Activated gamma-delta T cell (primary cell): ENCODE measurements at regions not wholly inside any gene's neighbourhood (a gene's known extent, or its start where the extent isn't known, plus 50 kb on each side); places are given as distances from the start of the nearest gene placed in this dataset.
"Not testable (repeated sequence)": the region's sequence is repeated elsewhere in the genome, so short reads cannot be mapped to it uniquely, and the experiment has no call there.

Source experiments
- DNase-seq: peaks from one replicate; lab custom pipeline; 2025; lab: John Stamatoyannopoulos, UW

GRCh38 chr5:39696672-39697398, 272.1 kb upstream of the DAB2 start:
- DNase-seq: no peak

GRCh38 chr5:39691993-39692392, 267.2 kb upstream of the DAB2 start:
- DNase-seq: no peak

DNA sequence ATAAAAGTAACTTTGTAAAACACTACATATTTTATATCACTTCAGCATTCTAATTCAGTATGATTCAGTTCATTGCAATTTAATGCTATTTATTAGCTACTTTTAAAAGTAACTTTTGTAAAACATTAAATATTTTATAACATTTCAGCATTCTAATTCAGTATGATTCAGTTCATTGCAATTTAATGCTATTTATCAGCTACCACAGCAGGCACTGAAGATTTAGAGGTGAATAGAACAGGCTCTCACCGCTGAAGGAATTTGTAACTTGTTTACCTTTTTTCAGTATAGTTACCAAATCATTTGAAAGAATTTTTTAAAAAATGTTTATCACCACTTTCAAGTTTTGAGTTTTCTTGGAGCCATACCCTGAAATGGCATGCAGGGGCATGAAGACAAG, 266.4 kb upstream of the DAB2 start:
- no peak for DNase-seq

DNA sequence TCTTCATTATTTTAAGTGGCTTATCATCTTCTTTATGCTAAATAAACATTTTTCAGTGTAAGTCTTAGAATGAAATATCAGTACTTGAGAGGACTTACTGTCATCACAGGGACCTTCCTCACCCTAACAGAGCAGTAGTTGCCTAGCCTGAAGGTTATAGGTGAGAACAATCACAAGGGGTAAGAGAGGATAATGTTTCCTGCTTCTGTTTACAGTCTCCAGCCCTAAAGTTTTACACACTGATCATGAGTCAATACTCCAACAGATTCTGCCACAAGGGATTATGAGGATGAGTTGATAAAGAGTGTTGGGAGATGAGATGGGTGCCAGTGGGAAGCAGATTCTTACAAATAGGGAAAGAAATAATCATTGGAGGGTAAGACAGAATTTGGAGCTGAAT, 265.1 kb upstream of the DAB2 start:
- no peak for DNase-seq

GRCh38 chr5:39687924-39688323, 263.1 kb upstream of the DAB2 start:
- not testable (repeated sequence) for DNase-seq

DNA sequence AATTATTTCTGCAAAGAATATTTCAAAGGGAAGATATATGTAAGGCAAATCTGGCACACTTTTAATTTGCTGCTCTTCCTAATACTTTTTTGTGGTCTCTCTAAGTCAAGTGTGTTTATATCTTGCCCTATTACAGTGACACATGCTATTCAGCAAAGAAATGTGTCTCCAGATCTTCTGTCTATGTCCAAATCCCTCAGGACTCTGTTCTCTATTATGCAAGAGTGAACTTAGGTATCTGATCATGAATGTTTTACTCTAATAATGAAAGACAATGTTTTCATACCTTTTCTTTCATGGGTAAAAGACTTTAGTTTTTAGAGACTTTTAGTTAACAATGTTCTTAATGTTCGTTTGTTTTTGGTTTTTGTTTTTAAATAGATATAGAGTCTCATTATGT, 255.4 kb upstream of the DAB2 start:
- DNase-seq: no peak

DNA sequence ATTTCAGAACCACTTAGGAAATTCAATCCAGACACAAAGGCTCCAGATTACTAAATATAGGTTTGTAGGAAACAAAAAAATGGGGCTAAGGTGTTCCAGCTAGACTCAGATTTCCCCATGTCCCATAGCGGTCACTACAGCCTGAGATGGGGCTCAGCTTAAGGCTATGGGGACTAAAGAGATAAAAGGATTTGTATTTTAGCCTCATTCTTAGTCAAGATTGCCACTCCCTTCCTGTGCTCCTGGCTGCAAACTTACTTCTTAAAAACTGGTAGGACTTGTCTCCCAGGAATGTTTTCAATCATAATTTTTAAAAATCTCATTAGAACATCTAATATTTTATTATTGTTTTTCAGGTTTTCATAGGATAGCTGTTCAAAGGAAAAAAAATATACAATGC, 253.8 kb upstream of the DAB2 start:
- no peak for DNase-seq

GRCh38 chr5:39675676-39676075, 250.9 kb upstream of the DAB2 start:
- no peak for DNase-seq

- no peak for DNase-seq
Measured at GRCh38 chr5:39674209-39675082, 249.7 kb upstream of the DAB2 start.

DNA sequence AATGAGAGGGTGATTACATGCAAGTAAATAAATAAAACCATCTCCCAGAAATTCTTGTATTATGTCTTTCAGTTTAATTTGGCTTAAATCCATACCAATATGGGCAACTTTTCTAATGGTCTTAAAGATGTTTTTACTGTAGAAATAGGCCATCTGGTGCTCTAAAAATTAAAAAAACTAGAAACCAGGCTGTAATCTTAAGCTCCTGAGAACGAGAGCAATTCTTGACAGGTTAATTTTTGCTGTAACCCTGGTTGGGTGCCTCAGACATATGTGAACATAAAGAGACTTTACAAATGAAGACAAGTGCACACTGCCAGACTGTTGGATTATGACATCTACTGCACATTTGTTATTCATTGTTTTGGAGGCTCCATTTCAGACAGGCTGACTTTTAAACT, 246.8 kb upstream of the DAB2 start:
- no peak for DNase-seq

- DNase-seq: no peak
Measured at GRCh38 chr5:39670955-39671354, 246.2 kb upstream of the DAB2 start.

DNA sequence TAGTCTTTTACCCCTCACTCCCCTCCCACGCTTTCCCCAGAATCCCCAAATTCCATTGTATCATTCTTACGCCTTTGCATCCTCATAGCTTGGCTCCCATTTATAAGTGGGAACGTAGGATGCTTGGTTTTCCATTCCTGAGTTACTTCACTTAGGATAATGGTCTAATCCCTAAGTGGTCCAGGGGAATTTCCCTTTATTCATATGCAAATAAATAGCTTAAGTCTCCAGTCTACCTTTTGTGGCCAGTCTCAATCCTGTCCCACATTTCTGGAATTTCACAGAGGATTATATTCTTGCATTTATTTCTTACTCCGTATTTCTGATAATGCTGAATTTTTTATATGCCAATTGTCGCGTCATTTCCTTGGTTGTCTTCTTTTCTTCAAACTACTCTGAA, 245.6 kb upstream of the DAB2 start:
- no peak for DNase-seq

DNA sequence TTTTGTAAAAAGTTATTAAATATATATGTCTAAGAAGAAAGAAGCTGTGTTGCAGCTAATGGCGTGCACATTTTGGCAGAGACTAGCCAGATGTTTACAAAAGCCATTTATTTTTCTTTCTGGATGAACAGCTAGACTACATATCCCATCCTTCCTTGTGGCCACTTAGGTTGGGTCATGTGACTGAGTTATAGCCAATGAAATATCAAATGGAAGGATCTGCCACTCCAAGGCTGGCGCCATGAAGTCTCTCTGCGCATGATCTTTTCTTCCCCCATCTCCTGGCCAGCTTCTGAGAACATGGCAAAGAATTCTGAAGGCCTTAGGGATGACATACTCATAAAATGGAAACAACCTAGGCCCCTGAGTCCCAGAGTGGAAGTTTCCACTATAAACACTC, 244.2 kb upstream of the DAB2 start:
- DNase-seq: no peak

- no peak for DNase-seq
Measured at GRCh38 chr5:39665328-39665727, 240.5 kb upstream of the DAB2 start.

DNA sequence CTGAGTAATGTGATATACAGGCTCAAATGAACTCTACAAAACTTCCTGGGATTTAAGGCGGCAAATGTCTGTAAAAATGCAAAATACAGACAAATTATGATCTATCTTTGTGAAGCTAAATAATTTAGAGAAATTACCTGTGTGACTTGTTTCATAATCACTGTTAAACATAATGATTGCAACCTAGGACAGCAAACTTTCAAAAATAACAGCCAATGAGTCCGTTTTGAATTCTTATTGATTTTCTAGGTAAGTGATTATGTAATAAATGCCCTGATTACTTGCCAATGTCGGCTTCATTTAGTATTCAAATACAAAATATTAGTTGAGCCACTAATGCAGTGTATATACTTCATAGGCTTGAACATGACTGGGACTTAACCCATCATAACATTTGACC, 238.2 kb upstream of the DAB2 start:
- DNase-seq: no peak

- DNase-seq: no peak
Measured at GRCh38 chr5:39661026-39661779, 236.4 kb upstream of the DAB2 start.

- DNase-seq: no peak
Measured at GRCh38 chr5:39660020-39660419, 235.2 kb upstream of the DAB2 start.

DNA sequence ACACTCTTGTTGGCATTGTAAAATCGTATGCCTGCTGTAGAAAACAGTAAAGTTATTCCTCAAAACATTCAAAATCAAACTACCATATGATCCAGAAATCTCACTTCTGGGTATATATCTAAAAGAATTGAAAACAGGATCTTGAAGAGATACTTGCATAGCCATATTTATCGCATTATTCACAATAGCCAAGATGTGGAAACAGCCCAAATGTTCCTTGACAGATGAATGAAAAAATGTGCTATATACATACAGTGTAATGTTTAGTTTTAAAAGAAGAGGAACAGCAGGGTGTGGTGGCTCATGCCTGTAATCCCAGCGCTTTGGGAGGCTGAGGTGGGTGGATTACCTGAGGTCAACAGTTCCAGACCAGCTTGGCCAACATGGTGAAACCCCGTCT, 234.1 kb upstream of the DAB2 start:
- DNase-seq: no peak

DNA sequence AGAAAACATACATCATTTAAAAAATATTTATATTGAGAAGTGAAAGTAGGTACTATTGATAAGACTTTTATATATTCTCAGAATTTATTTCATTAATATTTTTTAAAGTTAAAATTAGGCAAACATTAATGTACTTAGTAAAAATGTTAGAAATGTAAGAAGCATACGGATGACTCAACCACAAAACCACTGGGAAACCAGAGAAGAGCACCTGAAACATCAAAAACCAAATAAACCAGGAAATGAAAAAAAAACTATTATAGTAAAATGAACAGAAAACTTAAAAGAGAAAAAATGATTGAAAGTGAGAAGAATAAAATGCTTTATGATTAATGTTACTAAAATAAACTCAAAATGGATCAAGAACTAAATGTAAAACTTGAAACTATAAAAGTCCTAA, 233.2 kb upstream of the DAB2 start:
- DNase-seq: no peak

- DNase-seq: no peak
Measured at GRCh38 chr5:39656600-39656999, 231.8 kb upstream of the DAB2 start.

GRCh38 chr5:39654715-39655114, 229.9 kb upstream of the DAB2 start:
- DNase-seq: no peak

DNA sequence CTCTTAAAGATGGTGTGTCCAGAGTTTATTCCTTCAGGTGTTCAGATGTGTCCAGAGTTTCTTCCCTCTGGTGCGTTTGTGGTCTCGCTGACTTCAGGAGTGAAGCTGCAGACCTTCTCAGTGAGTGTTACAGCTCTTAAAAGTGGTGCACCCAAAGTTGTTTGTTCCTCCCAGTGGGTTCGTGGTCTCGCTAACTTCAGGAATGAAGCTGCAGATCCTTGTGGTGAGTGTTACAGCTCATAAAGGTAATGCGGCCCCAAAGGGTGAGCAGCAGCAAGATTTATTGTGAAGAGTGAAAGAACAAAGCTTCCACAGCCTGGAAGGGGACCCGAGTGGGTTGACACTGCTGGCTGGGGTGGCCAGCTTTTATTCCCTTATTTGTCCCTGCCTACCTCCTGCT, 227.7 kb upstream of the DAB2 start:
- DNase-seq: not testable (repeated sequence)

- DNase-seq: no peak
Measured at GRCh38 chr5:39652036-39652435, 227.3 kb upstream of the DAB2 start.
